GM21723 (cell line): ENCODE measurements at regions not wholly inside any gene's neighbourhood (a gene's known extent, or its start where the extent isn't known, plus 50 kb on each side); places are given as distances from the start of the nearest gene placed in this dataset.
A peak's percentile ranks its signal among the peaks of the same experiment; 100 is the strongest.

Experiments
- ATAC-seq: cut with Tn5 transposase; IDR thresholded peaks from one replicate; pipeline ENCODE4 v1.9.1; 2021; ENCODE audit warnings: mild to moderate bottlenecking, moderate library complexity; ENCODE audit not compliant: unreplicated experiment

DNA sequence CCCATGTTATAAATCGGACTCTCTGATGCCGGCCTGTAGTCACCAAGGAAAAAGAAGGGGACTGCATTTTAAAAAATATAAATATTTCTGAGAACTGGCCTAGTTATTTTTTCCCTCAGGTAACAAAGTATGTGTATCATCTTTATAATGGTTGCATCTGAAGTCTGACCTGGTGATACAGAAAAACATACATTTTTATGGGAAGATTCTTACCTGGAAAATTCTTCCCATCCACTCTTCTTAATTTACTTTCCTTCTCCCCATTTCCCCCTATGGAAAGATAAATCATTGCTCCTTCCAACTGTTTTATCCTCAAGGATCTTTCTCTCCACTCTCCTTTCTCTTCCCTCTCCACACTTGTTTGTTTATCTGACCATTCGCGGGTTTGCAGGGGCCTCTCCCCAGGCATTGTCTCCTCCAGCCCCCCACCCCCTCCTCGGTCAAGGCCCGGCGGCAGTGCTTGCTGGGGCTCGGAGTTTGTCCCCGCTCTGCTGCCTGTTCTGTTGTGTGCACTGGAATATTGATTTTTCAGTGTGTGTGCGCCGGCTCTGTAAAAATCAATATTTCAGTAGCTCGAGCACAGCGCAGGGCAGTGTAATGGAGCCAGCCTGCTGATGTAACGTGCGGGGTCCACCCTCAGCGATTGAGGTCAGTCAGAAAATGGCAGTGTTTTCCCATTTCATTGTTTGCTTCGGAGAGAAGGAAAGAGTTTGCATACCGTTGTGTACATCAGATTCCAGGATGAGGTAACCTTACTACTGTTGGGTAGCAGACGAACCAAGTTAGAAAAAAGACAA lies 199.5 kb upstream of the NFE2L3 start:
- no peak for ATAC-seq

DNA sequence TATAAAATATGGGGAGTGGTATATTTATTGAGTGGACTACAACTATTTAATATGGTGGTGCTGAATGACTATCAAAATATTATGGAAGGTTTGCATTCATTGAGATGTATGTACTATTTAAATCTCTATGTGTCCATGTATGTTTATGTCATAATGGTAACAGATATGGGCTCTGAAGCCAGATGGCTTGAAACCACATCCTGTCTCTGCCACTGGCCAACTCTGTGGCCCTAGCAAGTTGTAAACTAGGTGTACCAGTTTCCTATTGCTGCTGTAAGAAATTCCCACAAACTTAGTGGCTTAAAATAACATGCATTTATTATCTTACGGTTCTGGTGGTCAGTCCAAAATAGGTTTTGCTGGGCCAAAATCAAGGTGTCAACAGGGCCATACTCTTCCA lies 198.1 kb upstream of the NFE2L3 start:
- no peak for ATAC-seq

DNA sequence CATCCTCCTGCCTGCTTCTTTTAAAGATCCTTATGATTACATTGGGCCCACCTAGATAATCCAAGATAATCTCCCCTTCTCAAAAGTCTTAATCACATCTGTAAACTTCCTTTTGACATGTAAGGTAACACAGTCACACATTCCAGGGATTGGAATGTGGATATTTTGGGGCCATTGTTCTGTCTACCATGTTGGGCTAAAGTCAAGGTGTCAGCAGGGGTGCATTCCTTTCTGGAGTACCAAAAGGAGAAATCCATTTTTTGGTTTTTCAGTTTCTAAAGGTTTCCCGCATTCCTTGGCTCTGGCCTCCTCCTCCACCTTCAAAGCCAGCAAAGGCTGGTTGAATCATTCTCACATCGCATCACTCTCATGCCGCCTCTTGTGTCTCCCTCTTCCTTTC lies 197.6 kb upstream of the NFE2L3 start:
- ATAC-seq = no peak

DNA sequence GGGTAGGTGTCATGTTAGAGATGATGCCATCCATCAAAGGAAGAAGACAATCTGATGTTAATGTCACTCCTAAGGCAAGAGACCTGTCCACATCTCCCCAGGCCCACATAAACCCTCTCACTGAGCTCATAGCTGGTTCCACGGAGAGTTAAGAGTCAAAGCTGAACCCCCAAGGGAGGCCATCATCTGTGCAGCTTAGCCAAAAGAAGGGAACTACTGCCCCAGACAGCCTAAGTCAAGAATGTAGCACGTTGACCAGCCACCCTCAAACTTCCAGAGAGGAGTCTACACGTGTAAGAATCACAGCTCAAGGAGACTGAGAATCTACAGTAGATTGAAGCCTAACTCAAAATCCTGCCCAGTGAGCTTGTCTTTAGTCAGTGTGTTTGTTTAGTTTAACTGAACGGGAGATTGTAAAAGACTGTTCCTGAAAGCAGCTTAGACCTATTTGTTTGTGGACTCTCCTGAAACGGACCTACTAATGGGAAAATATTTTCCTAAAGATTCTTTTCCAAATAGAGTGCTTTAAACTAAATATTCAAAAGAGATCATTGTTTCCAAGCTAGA lies 192.7 kb upstream of the NFE2L3 start:
- ATAC-seq = no peak

DNA sequence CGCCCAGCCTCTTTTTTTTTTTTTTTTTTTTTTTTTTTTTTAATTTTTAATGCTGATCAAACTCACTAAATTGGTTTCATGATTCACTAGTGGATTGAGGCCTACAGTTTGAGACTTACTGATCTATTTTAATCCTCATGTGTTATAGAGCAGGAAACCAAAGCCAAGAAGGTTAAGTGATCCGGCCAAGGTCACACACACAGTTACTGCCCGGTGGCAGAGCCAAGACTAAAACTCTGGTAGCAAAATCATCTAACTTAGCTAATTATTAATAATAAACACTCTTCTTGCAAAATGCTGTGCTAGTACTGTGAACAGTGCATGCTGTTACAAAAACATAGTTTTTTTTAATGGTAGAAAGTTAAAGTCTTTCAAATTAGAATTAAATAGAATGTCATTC lies 188.3 kb upstream of the NFE2L3 start:
- no peak for ATAC-seq

DNA sequence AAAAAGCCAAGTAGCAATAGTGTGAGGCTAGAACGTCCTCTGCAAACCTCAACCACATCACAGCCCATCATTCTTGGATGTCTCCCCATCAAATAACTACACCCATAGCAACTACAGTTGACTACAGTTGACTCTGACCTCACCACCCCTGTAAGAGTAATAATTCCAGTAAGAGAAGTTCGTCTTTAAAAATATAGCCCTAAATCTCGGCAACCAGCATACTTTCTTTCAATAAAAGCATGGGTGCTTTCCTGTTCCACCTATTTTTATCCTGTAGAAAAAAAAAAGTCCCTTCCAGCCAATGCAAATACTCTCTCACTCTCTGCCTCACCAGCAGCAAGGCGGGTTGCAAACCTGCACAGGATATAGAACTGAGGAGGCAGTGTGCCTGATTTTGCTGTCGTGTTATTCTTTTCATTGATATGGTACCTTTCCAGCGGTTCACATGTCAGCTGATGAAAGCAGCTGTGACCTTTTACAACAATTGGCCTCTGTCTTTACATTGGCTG lies 187.5 kb upstream of the NFE2L3 start:
- ATAC-seq = peak; percentile 42

DNA sequence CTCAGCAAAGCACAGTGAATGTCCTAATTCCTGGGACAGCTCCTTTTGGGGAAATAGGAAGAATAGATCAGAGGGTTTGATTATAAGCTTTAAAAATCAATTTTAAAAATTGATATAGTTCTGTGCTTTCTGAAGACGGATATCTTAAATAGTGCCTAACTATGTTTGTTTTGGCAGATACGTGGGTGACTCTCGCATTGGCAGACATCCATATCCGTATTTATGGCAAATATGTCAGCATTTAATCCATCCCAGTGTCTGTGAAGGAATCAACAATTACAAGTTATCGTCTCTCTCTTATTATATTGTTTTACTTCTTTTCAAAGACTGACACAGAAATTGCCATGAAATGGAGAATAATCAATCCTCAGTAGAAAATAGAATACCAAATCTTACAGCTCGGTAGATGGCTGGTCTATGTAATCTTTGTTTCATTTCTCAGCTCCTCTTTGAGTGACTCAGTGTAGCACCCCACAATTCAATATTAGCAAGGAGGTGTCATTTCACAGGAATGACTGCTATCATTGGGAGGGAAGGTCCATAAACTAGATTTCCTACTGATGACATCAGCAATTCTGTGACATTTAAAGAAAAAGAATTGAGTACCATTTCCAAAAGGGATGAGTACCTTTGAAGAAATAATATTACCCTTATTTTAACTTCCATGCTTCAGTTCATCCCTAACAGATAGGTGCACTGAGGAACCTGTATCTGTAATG lies 186.4 kb upstream of the NFE2L3 start:
- ATAC-seq = no peak

DNA sequence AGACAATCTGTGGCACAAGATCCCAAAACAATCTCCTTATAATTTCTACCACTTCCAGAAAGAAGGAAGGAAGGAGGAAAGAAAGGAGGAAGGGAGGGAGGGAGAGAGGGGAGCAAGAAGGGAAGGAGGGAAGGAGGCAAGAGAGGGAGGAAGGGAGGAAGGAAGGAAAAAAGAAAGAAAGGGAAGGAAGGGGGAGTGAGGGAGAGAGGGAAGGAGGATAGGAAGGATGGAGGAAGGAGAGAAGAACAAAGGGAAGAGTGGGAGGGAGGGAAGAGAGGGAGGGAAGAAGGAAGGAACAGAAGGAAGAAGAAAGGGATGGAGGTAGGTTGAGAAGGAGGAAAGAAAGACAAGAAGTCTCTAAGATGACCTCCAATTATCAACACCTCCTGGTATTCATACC lies 185.5 kb upstream of the NFE2L3 start:
- ATAC-seq = no peak

DNA sequence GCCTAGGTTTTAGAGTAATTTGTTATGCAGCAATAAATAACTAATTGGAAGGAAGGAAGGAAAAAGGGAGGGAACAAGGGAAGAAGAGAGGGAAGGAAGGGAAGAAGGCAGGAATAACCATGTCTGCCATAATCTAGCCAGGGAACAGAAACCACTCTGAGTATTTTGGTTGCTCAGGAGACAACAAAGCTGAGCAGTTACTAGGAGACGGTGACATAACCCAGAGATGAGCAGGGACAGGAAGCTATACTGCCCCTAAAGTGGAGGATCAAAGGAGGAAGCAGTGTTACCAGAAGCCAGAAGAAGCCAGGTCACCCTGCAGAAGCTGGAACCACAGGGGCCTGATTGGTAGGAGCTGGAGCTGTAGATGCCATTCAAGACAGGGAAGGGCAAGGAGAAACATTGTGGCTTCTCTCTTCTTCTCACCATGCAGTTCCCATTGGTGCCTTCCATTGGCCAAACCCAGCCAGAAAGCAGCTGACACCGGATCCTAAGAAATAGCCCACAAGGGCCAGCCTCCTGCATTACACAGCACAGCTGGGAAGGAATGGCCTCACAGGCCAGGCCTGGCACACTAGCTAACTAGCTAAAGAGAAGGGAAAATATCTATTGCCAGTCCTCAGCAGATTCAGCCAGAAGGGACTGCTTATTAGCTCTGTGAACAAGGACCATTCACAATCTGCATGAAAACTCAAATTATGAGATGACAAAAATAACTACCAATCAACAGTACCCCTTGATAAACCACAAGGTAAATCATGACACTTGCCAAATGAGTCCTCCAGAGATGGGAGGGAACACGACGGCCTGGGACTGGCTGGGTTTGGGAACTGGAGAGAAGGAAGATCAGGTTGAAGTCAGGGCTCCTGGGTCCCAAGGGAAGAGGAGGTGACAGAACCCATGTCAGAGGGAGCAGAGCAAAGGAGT lies 184.5 kb upstream of the NFE2L3 start:
- ATAC-seq = peak; percentile 34

DNA sequence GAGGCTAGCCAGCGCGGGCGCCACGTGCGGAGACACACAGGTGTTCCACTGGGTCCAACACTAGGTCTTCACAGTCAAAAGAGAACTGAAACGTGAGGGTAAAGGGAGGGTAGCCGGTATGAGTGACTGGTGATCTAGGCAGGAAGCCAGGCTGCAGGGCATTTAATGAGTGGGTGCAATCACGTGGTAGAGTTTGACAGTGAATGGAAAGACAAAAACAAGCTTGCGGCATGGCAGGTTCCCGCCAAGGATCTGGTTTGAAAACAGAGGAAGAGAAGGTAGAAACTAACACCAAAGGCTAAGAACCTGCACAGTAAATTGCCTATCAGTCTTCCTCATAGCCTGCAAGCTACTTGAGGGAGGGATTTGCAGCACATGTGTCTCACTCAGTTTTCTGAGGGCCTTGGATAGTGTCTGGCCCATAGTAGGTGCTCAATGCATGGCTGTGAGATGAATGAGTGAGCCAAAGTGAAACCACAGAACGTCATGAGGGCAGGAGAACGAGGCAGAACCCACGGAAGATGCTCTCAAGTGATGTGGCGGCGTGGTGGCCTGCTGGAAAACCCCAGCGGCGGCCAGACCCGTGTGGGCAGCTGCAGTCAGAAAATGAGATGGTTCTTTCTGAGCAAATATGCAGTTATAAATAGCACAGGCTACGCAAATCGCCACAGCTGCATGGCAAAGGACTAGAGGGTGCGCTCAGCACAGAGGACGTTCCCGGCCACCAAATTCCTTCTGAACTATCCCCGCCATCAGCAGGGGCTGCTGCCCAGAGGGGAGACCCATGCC lies 183.6 kb upstream of the NFE2L3 start:
- ATAC-seq = peak; percentile 70

DNA sequence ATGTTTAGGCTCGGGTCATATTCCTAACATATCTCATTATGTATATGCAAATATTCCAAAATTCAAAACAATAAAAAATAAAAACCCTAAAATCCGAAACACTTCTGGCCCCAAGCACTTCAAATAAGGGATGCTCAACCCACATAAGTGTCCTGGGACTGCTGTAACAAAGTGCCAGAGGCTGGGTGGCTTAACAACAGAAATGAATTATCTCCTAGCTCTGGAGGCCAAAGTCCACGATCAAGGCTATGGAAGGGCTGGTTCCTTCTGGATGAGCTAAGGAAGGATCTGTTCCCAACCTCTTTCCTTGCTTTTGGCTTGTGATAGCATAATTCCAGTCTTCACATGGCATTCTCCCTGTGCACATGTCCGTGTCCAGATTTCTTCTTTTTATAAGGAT lies 181.6 kb upstream of the NFE2L3 start:
- ATAC-seq = no peak

DNA sequence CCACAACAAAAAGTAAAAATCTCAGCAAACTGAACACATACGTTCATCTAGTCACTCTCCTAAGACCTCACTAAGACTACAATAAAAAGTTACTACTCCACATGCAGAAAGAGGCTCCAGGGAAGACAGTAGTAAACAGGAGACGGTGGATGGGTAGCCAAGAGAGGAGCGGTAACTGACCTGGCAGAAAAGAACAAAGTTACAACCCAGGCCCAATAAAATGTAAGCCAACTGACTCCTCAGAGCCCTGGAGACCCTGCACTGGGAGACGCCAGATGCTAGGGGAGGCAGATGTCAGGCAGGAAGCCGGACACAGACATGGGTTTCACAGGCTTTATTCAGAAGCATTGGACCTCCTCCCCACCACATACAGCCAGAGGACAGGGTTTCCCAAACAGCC lies 181.1 kb upstream of the NFE2L3 start:
- no peak for ATAC-seq

DNA sequence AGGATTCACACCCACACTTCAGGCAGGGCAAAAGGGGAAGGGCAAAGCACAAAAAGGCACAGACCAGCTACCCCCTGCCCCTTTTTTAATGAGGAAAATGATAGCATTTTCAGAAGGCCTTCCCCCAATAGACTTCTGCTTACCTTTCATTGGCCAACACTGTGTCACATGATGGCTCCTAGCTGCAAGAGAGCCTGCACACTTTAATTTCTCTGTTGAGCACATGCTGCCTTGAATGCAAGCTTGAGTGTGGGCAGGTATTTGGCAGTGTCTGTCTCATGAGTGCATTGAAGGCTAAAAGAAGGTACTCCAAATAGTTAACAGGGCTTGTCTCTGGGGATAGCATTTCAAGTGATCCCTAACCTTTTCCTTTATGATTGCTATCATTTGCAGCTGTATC lies 175.4 kb upstream of the NFE2L3 start:
- ATAC-seq = no peak

DNA sequence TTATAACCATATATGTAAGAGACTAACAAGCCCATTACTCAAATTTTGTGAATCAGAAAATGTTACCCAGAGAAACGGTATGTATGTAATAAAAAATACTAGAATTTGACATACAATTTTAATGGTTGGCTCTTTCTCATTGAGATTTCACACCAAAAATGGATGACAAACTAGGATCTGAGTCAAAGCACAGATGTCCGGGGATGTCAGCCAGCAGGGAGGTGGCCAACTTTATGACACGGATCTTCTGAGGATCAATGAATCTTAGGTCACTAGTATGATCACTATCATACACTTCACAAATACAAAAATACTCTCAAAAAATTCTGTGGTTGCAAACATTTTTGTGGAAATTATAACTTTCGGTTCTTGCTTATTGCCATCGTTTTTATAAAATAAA lies 173.5 kb upstream of the NFE2L3 start:
- ATAC-seq = no peak

DNA sequence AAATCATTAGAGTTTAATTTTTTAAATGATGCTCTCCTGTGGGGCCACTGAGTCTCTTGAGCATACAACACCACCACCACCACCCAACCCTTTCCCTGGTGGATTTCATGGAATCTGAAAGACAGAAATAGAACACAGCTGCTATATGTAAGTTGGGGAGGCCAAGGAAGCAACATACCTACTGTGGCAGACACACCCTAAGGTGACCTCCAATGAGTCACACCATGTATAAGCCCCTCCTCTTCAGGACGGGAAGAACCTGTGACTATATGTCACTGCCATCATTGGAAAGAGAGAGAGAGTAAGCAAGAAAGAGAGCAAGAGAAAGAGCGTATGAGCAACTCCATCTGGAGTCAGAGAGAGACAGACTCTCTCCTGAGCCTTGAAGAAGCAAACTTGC lies 172.4 kb upstream of the NFE2L3 start:
- ATAC-seq = no peak

DNA sequence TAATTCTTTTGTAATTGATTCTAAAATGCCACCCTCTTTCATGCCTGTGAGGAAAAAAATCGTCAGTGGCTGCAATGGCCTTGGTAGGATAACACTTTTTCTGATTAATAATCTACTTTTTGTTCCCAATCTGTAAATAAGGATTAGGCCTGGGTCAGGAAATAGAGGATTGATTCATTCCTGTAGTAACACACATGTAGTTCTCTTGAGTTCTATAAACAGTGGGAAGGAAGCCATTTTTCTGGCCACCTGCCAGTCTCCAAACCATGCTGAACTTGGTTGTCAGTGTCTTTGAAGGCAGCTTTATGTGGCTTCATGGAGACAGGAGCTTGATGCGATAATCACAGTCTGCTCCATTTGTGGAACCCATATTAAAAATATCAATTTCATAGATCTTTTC lies 169.3 kb upstream of the NFE2L3 start:
- no peak for ATAC-seq

DNA sequence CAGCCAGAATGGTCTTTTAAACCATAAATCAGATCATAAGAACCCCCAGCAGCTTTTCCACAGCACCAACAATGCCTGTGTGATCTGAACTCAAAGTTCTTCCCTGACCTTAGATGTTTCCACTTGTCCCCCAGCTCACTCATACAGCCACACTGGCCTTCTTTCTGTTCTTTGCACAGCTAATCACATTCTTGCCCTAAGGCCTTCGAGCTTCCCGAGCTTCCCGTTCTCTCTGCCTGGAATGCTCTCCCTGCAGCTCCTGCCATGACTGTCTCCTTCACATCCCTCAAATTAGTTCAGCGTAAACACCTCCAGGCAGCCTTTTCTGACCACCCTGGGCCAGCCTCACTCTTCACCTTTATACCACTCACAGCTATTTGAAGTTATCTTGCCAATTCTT lies 166.8 kb upstream of the NFE2L3 start:
- ATAC-seq = no peak

DNA sequence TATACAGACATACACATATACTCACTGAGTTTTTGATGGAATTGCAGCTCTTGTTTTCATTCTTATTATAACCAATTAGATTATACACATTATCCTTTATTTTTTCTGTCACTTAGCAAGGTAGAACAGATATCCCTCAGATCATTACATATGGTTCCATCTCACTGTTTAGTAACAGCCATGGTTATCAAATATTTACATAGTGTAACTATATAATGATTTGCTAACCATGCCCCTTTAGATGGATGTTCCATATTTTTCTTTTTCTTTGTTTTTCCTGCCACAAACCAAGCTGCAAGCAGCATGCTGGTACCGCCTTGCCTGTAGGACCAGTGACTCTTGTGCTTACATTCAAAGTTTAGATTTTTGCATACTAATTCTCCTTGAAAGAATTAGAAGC lies 163.4 kb upstream of the NFE2L3 start:
- no peak for ATAC-seq

DNA sequence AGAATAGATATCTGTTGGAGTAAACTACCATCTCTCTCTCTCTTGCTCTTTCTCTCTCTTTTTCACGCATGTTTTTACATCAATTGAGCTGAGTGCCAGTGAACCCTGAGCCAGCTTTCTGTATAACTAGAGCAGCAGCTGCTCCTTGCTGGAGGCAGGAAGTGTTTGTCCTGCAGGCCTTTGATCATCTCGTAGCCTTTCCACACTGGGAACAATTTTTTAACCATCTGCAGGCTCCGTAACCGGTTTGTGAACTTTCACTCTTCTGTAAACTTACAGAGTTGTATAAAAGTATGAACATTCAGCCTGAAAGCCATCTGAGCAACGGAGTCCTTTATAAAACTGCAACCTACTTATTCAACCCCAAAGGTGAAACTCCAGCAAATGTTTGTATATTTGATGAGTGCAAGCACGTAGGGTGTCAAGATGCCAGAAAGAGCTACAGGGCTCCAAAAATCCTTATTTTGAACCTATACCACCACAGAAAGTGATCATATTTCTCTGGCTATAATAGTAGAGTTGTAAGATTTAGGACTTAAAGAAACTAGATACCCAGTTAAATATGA lies 162.8 kb upstream of the NFE2L3 start:
- ATAC-seq = no peak

DNA sequence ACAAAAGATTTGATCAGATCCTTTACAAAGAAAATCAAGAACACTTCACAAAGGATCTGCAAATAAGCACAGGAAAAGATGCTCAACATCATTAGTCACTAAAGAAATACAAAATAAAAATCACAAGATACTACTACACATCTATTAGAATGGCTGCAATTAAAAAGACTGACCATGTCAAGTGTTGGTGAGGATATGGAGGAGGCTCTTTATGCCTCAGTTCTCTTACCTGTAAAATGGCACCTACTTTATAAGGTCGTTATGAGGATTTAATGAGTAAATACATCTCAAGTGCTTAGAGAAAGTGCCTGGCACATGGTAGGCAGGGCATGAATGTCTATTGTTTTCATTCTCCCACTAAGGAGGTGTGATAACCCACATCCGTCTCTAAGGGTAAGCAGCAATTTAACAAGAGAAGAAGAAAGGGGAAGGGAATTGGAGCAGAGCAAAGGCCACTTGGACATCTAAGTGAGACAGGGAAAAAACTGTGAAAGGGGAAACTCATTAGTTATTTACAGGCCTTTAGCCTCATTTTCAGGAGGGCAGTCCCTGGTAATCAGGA lies 157.5 kb upstream of the NFE2L3 start:
- ATAC-seq = no peak
